GM12874 (cell line): ENCODE measurements at regions not wholly inside any gene's neighbourhood (a gene's known extent, or its start where the extent isn't known, plus 50 kb on each side); places are given as distances from the start of the nearest gene placed in this dataset.

ENCODE experiments used
- TF ChIP-seq, protein P1 (sequence below): IDR thresholded peaks from 2 replicates; pipeline ENCODE4 v1.5.1; 2011; ENCODE audit warnings: low read depth, mild to moderate bottlenecking, control low read depth, low read length, moderate library complexity; ENCODE audit not compliant: insufficient read depth

DNA sequence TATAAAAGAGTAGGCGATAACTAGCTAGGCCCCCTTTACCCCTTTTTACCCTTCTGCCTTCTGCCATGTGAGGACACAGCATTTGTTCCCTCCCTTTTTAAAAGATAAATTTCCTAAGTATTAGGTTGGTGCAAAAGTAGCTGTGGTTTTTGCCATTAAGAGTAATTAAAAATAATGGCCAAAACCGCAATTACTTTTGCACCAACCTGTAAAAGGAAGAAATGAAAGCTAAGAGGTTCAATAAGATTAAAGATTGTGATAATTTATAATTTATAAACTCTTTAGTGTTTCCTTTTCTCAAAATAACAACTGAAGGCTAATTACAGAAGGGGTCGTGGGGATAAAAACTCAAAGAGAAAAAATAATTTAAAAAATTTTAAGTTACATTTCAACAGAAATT, 283.5 kb upstream of the PDZRN3 start:
- TF ChIP-seq, protein P1, sequence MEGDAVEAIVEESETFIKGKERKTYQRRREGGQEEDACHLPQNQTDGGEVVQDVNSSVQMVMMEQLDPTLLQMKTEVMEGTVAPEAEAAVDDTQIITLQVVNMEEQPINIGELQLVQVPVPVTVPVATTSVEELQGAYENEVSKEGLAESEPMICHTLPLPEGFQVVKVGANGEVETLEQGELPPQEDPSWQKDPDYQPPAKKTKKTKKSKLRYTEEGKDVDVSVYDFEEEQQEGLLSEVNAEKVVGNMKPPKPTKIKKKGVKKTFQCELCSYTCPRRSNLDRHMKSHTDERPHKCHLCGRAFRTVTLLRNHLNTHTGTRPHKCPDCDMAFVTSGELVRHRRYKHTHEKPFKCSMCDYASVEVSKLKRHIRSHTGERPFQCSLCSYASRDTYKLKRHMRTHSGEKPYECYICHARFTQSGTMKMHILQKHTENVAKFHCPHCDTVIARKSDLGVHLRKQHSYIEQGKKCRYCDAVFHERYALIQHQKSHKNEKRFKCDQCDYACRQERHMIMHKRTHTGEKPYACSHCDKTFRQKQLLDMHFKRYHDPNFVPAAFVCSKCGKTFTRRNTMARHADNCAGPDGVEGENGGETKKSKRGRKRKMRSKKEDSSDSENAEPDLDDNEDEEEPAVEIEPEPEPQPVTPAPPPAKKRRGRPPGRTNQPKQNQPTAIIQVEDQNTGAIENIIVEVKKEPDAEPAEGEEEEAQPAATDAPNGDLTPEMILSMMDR, result no peak

DNA sequence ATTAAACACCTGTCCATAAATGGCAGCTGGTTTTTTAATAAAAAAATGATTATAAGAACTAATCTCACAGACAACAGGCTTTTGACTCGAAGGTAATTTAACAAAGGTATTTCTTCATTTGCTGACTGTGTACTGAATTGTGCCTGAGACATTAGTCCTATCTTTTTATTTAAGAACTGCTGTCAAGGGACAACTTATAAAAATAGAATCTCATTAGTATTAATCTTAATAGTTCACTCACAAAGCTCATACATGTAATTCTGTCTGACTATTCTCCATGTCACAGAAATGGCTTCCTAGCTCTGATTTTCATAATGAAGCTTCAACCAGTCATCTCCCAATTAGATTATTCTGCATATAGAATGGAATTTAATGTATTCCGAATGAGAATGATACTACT, 276.9 kb upstream of the PDZRN3 start:
- TF ChIP-seq, protein P1, result no peak

DNA sequence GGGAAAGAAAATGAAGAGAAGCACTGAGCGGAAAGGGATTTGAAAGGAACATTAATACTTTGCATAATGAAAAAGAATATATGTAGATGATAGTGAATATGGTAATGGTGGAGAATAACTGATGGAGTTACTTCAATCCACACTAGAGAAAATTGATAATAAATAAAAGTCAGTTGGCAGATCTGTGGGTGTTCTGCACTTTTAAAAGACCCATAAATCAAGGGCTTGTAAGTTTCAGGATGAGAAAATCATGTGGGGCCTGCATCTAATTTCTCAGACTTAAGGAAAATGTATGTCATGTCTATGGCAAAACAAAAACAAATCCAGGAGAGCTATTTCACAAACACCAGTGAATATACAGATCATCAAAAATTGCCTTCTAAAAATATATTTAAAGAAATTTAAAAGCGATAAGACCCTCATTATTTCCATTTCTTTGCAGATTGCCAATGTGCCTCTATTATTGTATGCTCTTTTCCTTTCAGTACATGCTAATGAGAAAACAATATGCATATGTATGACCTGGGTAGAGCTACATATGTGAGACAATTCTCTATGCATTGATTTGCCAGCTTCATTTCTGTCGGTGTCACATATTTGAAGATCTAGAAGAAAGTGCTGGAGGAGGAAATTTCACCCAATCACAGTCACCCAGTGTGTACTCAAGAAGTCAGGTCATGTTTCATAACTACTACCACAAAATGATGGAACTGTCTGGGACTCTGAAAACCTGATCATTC, 269.9 kb upstream of the PDZRN3 start:
- TF ChIP-seq, protein P1, result no peak

DNA sequence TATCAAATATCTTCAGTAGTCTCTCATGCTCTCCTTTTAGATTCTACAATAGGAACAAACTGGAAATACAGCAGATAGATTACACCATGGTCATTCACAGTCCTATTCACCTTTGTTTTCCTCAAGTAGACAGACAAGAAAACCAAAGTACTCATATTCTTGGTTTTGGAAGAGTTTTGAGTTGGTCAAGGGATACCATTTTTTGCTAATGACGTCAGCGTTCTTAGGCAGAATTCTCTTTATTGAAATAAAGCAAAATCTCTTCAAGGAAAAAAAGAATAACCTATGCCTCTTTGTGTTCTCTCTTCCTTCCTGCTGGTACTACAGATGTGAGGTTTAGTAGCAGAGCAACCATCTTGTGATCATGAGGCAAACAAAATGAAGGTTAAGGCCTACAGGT, 268.3 kb upstream of the PDZRN3 start:
- TF ChIP-seq, protein P1, result no peak

DNA sequence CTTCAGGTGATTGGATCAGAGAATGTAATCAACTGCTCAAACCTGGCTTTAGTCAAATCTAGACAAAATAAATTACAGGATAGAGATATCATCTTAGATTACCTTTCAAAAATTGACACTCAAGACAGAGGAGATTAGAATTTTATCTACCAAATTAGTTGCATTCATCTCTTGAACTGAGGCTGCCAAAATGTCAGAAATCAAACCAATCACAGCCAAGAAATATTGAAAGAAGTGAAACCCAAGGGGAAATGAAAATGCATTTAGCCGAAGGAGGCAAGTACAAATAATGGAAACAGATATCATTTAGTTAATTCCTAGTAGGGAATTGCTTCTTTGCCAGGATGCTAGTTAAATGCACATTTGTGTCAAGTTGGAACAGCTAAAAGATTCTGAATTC, 261.1 kb upstream of the PDZRN3 start:
- TF ChIP-seq, protein P1, result no peak

DNA sequence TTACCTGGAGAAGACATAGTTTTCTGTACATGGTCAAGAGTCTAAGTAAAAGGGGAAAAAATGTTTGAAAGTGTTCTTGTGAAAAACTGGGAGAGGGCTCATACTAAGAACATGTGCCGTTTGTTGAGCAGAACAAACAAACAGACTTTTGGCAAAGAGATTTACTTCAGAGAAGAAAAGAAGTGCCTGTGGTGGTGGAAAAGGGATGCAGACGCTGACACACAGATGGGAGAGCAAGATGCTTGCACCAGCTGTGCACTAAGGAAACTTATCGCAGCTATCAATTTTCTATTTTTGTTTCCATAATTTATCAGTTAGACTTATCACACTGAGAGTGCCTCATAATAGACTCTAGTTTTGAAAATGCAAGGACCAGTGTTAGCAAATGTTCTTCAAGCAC, 259.6 kb upstream of the PDZRN3 start:
- TF ChIP-seq, protein P1, result no peak

DNA sequence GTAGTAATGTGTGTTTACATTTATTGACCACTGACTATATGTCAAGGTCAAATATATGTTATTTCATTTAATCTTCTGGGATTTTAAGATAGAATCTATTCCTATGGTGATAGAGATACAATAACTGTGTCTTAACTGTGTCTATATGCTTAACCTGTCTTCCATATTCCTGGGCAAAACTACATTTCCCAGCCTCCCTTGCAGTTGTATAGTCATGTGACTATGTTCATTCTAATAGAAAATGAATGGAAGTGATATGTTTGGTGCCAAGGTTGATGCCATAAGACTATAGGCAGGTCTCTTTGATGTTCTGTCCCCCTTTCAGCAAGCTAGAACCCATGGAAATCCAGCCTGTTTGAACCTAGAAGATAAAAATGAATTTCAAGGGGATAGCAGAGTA, 258.8 kb upstream of the PDZRN3 start:
- TF ChIP-seq, protein P1, result no peak
